Mesothelial cell of epicardium (in vitro differentiated cells): ENCODE measurements at regions not wholly inside any gene's neighbourhood (a gene's known extent, or its start where the extent isn't known, plus 50 kb on each side); places are given as distances from the start of the nearest gene placed in this dataset.

Source experiments
- DNase-seq, 2 experiments: peaks; one replicate each; pipeline ENCODE4 v3.0.0; 2021; ENCODE audit warnings: low spot score in 2 of 2; ENCODE audit not compliant: unreplicated experiment in 2 of 2
- H3K27ac Mint-ChIP-seq: 2 replicates; pipeline ENCODE4 v1.8.0; 2021; ENCODE audit warnings: mixed read lengths
- H3K27me3 Mint-ChIP-seq: 2 replicates; pipeline ENCODE4 v1.8.0; 2021; ENCODE audit warnings: low read depth, mixed read lengths
- H3K36me3 Mint-ChIP-seq: 2 replicates; pipeline ENCODE4 v1.8.0; 2021; ENCODE audit warnings: mixed read lengths
- H3K4me1 Mint-ChIP-seq: 2 replicates; pipeline ENCODE4 v1.8.0; 2021; ENCODE audit warnings: mixed read lengths
- H3K4me3 Mint-ChIP-seq: 2 replicates; pipeline ENCODE4 v1.8.0; 2021; ENCODE audit warnings: mild to moderate bottlenecking, moderate library complexity, mixed read lengths
- H3K9me3 Mint-ChIP-seq: 2 replicates; pipeline ENCODE4 v1.8.0; 2021; ENCODE audit warnings: mixed read lengths
- CTCF ChIP-seq: fragments of 200-600 bp; sonication (generic); IDR thresholded peaks from one replicate; pipeline ENCODE4 v1.5.0; 2021; ENCODE audit warnings: antibody characterized with exemption; ENCODE audit not compliant: unreplicated experiment

- H3K27me3 Mint-ChIP-seq, result no peaks in the 10 kb centered on the region
- DNase-seq, result no peak
- H3K4me3 Mint-ChIP-seq, result no peak overlapping the region
- no peak overlapping the region for H3K27ac Mint-ChIP-seq
- TF ChIP-seq CTCF, result no peak
- peaks cover 3% of the 10 kb centered on the region for H3K4me1 Mint-ChIP-seq
- H3K36me3 Mint-ChIP-seq, result peaks cover 9% of the 10 kb centered on the region
- peaks cover 50% of the 10 kb centered on the region for H3K9me3 Mint-ChIP-seq
Observed at GRCh38 chr2:67596871-67597270, 199.7 kb downstream of the ETAA1 start.

GRCh38 chr2:67599561-67599960 is 202.4 kb downstream of the ETAA1 start:
- Mint-ChIP-seq H3K27me3 (no peaks in the 10 kb centered on the region), H3K4me3 (no peak overlapping the region), H3K27ac (peak overlapping the region; percentile 17), H3K9me3 (peaks cover 34% of the 10 kb centered on the region), H3K4me1 (peaks cover 3% of the 10 kb centered on the region), H3K36me3 (peaks cover 1% of the 10 kb centered on the region)
- no peak for DNase-seq
- TF ChIP-seq CTCF, result no peak

GRCh38 chr2:67600222-67600871 is 203.2 kb downstream of the ETAA1 start:
- no peak for TF ChIP-seq CTCF
- H3K4me3 Mint-ChIP-seq, result no peak overlapping the region
- H3K27ac Mint-ChIP-seq, result no peak overlapping the region
- H3K36me3 Mint-ChIP-seq, result peaks cover 1% of the 10 kb centered on the region
- H3K4me1 Mint-ChIP-seq, result peaks cover 3% of the 10 kb centered on the region
- H3K27me3 Mint-ChIP-seq, result no peaks in the 10 kb centered on the region
- peaks cover 30% of the 10 kb centered on the region for H3K9me3 Mint-ChIP-seq
- DNase-seq, result no peak

GRCh38 chr2:67600946-67601345 is 203.8 kb downstream of the ETAA1 start:
- H3K4me1 Mint-ChIP-seq, result peaks cover 3% of the 10 kb centered on the region
- no peaks in the 10 kb centered on the region for H3K27me3 Mint-ChIP-seq
- no peak for TF ChIP-seq CTCF
- H3K36me3 Mint-ChIP-seq, result peaks cover 1% of the 10 kb centered on the region
- H3K27ac Mint-ChIP-seq, result peak overlapping the region; percentile 11
- no peak for DNase-seq
- no peak overlapping the region for H3K4me3 Mint-ChIP-seq
- H3K9me3 Mint-ChIP-seq, result peaks cover 26% of the 10 kb centered on the region

- Mint-ChIP-seq H3K4me3 (no peak overlapping the region), H3K4me1 (peaks cover 3% of the 10 kb centered on the region), H3K27ac (no peak overlapping the region), H3K9me3 (peaks cover 20% of the 10 kb centered on the region), H3K36me3 (peaks cover 1% of the 10 kb centered on the region), H3K27me3 (no peaks in the 10 kb centered on the region)
- TF ChIP-seq CTCF, result no peak
- DNase-seq, result no peak
Observed at GRCh38 chr2:67604360-67604759, 207.2 kb downstream of the ETAA1 start.
